AG04449 (cell line): ENCODE measurements at regions not wholly inside any gene's neighbourhood (a gene's known extent, or its start where the extent isn't known, plus 50 kb on each side); places are given as distances from the start of the nearest gene placed in this dataset.

Experiments used
- CTCF ChIA-PET: fragments of 350-600 bp; formaldehyde crosslinking; extraction: SDS; loops from one replicate; lab custom pipeline; 2021; ENCODE audit warnings: antibody characterized with exemption; lab: Yijun Ruan, JAX
- POLR2A ChIA-PET: fragments of 400-600, 350-600 bp; formaldehyde crosslinking; extraction: SDS; loops from one replicate; lab custom pipeline; 2020; ENCODE audit warnings: antibody characterized with exemption, inconsistent platforms; lab: Yijun Ruan, JAX
- DNase-seq: peaks from one replicate; pipeline ENCODE4 v3.0.0-alpha.2; 2010; ENCODE audit warnings: low read depth, low spot score
- H3K4me3 ChIP-seq: 2 replicates; pipeline ENCODE4 v1.5.1; 2011; ENCODE audit warnings: low read depth, mild to moderate bottlenecking, control low read depth, low read length
- CTCF ChIP-seq: IDR thresholded peaks from one replicate; pipeline ENCODE4 v1.5.1; 2011; ENCODE audit warnings: mild to moderate bottlenecking, moderate library complexity, low read length, control low read depth, inconsistent platforms; ENCODE audit not compliant: insufficient read depth; ENCODE audit errors: missing control alignments

- no peak overlapping the region for H3K4me3 ChIP-seq
- CTCF ChIA-PET: no interaction called here
- POLR2A ChIA-PET: no interaction called here
- DNase-seq: no peak
- no peak for TF ChIP-seq CTCF
Measured at GRCh38 chr2:56732946-56733345, 549.2 kb downstream of the CCDC85A start.

GRCh38 chr2:56739413-56739812 lies 555.6 kb downstream of the CCDC85A start:
- no peak overlapping the region for H3K4me3 ChIP-seq
- POLR2A ChIA-PET: no interaction called here
- DNase-seq: no peak
- CTCF ChIA-PET: no interaction called here
- TF ChIP-seq CTCF: no peak

- ChIA-PET CTCF (interaction anchor here (1.2 to 2.3 kb wide), 2 partner anchors 9 to 10 kb away, joined by 4 to 12 read pairs; no protein-coding TSS in a partner anchor), POLR2A (interaction anchor here (0.7 to 1.3 kb wide), 3 partner anchors 18 to 556 kb away, joined by 3 to 7 read pairs (median 3); no protein-coding TSS in a partner anchor)
- TF ChIP-seq CTCF: no peak
- peak overlapping the region; percentile 49 for H3K4me3 ChIP-seq
- peak; percentile 86 for DNase-seq
Measured at GRCh38 chr2:56741601-56742102, 557.9 kb downstream of the CCDC85A start.

- DNase-seq: no peak
- CTCF ChIA-PET: no interaction called here
- POLR2A ChIA-PET: no interaction called here
- TF ChIP-seq CTCF: no peak
- no peak overlapping the region for H3K4me3 ChIP-seq
Measured at GRCh38 chr2:56743807-56744206, 560.0 kb downstream of the CCDC85A start.

- DNase-seq: peak; percentile 21
- CTCF ChIA-PET: interaction anchor here (0.6 to 4.6 kb wide), 13 partner anchors 8 to 569 kb away, joined by 3 to 27 read pairs (median 4); partner anchors contain the start of gene CCDC85A
- POLR2A ChIA-PET: no interaction called here
- TF ChIP-seq CTCF: peak; percentile 22
- H3K4me3 ChIP-seq: no peak overlapping the region
Measured at GRCh38 chr2:56749152-56749752, 565.5 kb downstream of the CCDC85A start.

- TF ChIP-seq CTCF: no peak
- ChIA-PET CTCF (interaction anchor here (1.5 to 4.6 kb wide), 2 partner anchors 561 to 570 kb away, joined by 6 to 23 read pairs; partner anchors contain the start of gene CCDC85A), POLR2A (no interaction called here)
- H3K4me3 ChIP-seq: no peak overlapping the region
- no peak for DNase-seq
Measured at GRCh38 chr2:56753182-56753581, 569.4 kb downstream of the CCDC85A start.
